HG03571 (cell line): ENCODE measurements at regions not wholly inside any gene's neighbourhood (a gene's known extent, or its start where the extent isn't known, plus 50 kb on each side); places are given as distances from the start of the nearest gene placed in this dataset.
"Not testable (repeated sequence)": the region's sequence is repeated elsewhere in the genome, so short reads cannot be mapped to it uniquely, and the experiment has no call there.

ENCODE experiments used
- ATAC-seq: cut with Tn5 transposase; IDR thresholded peaks from one replicate; pipeline ENCODE4 v1.9.1; 2021; ENCODE audit not compliant: unreplicated experiment

- no peak for ATAC-seq
These were observed 311.0 kb upstream of the RGS17 start for GRCh38 chr6:153442096-153442495.

- no peak for ATAC-seq
These were observed 306.1 kb upstream of the RGS17 start for GRCh38 chr6:153437193-153437592.

- ATAC-seq, result no peak
These were observed 305.3 kb upstream of the RGS17 start for GRCh38 chr6:153436351-153436750.

- ATAC-seq, result no peak
These were observed 304.7 kb upstream of the RGS17 start for GRCh38 chr6:153435787-153436186.

GRCh38 chr6:153425536-153425935, 294.5 kb upstream of the RGS17 start:
- no peak for ATAC-seq

GRCh38 chr6:153424719-153425400, 293.8 kb upstream of the RGS17 start:
- no peak for ATAC-seq

GRCh38 chr6:153412519-153412918, 281.4 kb upstream of the RGS17 start:
- ATAC-seq, result no peak

GRCh38 chr6:153411070-153411648, 280.1 kb upstream of the RGS17 start:
- no peak for ATAC-seq

GRCh38 chr6:153405931-153406330, 274.8 kb upstream of the RGS17 start:
- no peak for ATAC-seq

GRCh38 chr6:153401751-153402150, 270.7 kb upstream of the RGS17 start:
- no peak for ATAC-seq

GRCh38 chr6:153392156-153392555, 261.1 kb upstream of the RGS17 start:
- no peak for ATAC-seq

GRCh38 chr6:153373869-153374268, 242.8 kb upstream of the RGS17 start:
- ATAC-seq, result no peak

- no peak for ATAC-seq
These were observed 237.0 kb upstream of the RGS17 start for GRCh38 chr6:153368131-153368530.

GRCh38 chr6:153367021-153367420, 235.9 kb upstream of the RGS17 start:
- no peak for ATAC-seq

- no peak for ATAC-seq
These were observed 226.3 kb upstream of the RGS17 start for GRCh38 chr6:153357391-153357790.

- no peak for ATAC-seq
These were observed 209.5 kb upstream of the RGS17 start for GRCh38 chr6:153340568-153340967.

GRCh38 chr6:153334121-153334520, 203.0 kb upstream of the RGS17 start:
- ATAC-seq, result no peak

GRCh38 chr6:153331221-153331620, 200.1 kb upstream of the RGS17 start:
- not testable (repeated sequence) for ATAC-seq

- ATAC-seq, result no peak
These were observed 197.1 kb upstream of the RGS17 start for GRCh38 chr6:153328194-153328593.

GRCh38 chr6:153325661-153326060, 194.6 kb upstream of the RGS17 start:
- no peak for ATAC-seq

- no peak for ATAC-seq
These were observed 181.6 kb upstream of the RGS17 start for GRCh38 chr6:153312634-153313033.

GRCh38 chr6:153309651-153310050, 178.6 kb upstream of the RGS17 start:
- ATAC-seq, result no peak

GRCh38 chr6:153302133-153302532, 171.1 kb upstream of the RGS17 start:
- ATAC-seq, result no peak
